ENCODE measurements at regions not wholly inside any gene's neighbourhood (a gene's known extent, or its start where the extent isn't known, plus 50 kb on each side); places are given as distances from the start of the nearest gene placed in this dataset.
"Not testable (repeated sequence)": the region's sequence is repeated elsewhere in the genome, so short reads cannot be mapped to it uniquely, and the experiment has no call there.

DNA sequence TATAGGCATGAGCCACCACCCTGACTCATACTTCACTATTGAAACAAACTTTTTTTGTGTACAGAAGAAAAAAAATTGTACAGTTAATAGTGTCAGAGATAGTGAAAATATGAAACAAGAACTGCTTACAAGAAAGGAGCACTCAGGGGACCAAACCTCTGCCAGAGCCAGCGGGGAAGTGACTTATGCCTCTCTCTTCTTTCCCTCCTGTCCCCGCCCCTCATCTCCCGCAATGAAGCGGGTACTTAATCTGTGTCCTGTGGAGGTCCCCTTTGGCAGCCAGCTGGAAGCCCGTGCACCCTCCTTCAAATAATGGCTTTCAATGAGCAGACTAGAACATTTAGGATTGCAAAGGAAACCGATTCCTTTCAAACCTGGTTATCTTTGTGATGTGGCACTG, 51.5 kb downstream of the PPIAL4A start:
- DNase-seq: peak in 1 of 5 experiments; percentile 5

DNA sequence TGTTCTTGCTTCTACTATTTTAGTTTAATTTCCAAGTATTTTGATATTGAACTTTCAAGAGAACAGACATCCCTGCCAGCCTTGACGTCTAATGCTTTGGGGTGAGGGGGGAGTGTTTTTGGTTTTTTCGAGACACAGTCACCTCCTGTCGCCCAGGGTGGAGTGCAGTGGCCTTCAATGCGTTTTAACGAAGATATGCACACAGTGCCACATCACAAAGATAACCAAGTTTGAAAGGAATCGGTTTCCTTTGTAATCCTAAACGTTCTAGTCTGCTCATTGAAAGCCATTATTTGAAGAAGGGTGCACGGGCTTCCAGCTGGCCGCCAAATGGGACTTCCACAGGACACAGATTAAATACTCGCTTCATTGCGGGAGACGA, 52.3 kb downstream of the PPIAL4A start:
- DNase-seq: peak in 3 of 5 experiments; percentile 1 to 38 (median 15)

DNA sequence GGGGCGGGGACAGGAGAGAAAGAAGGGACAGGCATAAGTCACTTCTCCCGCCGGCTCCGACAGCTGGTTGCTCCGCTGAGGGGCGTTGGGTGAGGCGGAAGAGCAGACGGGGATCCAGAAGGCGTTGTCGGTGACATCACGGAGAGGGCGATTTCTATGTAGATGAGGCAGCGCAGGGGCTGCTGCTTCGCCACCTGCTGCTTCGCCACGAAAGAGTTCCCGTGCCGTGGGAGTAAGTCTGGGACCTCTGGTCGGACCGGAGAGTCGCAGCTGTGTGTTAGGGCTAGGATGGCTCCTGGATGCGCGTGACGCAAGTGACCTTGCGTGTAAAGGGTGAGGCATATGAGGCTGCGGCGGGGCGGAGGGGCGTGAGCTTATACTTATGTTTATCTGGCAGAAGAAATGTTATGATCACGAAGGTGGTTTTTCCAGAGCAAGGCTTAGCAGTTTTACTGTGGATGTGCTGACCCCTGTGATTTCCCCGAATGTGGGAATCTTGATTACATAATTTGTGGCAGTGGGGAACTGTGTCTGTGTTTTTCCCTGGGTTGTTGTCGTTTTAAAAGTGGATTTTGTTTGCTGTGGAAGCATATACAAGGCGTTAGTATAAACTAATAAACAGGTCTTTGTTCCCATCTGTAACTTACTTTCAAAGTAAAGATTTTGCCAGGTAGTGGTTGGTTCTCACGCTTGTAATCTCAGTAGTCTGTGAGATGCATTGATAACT, 52.8 kb downstream of the PPIAL4A start:
- DNase-seq: peak; percentile 54 to 89 (median 74)

DNA sequence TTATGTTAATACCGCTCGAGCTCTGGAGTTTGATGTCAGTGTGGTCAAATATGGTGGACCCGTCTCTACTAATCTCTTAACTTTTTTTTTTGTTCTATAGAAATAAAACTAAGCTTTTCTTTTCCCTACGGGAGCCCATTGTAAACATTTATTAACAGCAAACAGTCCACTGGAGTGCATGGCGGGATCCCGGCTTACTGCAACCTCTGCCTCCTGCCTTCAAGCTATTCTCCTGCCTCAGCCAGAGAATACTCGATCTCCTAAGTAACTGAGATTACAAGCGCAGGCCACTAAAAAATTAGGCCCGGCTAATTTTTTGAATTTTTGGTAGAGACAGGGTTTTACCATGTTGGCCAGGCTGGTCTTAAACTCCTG, 53.4 kb downstream of the PPIAL4A start:
- not testable (repeated sequence) for DNase-seq

DNA sequence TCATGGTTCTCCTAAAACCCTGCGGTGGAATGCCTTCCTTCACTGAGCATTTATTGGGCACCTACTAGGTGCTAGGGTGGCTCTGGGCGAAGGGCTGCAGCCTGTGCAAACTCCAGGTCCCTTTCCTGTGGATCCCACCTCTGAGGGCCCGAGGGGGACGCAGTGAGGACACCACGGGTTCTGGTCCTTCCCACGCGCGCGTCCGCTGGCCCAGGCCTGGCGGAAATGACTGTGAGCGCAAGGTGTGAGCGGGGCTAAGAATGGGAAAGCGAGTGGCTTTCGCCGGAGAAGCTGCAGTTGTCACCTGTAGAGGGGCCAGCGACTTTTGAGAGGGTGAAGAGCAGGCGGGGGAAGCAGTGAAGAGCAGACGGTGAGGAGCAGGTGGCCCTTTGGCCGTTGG, 55.1 kb downstream of the PPIAL4A start:
- not testable (repeated sequence) for DNase-seq

DNA sequence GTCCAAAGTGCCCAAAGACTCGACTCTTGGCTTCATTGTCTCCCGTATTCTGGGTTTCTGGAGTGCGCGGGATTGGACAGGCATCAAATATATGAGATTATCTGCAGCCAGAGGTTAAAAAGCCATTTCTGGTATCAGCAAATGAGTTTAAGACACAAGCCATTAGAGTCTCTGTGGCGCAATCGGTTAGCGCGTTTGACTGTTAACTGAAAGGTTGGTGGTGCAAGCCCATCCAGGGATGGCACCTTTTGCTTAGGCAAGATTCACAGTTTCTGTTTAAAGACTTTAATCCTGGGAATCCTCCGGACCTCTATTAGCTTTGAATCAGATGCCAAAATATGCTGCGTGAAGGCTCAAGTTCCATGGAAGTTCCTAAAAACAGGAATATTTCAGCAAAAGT, 55.6 kb downstream of the PPIAL4A start:
- not testable (repeated sequence) for DNase-seq

DNA sequence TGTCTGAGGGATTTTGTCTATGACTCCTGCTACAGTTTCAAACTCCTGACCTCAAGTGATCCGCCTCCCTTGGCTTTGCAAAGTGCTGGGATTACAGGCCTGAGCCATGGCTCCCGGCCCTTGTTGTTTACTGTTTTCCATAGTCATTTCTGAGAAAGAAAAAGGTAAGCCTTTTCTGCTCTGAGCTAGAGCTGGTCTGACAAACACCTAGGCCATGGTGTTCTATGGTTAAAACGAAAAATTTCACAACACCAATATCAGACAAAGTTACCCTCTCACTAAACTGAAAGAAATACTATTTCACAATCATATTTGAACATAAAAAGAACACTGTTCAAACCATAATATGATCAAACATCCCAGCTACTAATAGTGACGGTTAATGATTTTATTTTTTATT, 57.5 kb downstream of the PPIAL4A start:
- DNase-seq: not testable (repeated sequence)

DNA sequence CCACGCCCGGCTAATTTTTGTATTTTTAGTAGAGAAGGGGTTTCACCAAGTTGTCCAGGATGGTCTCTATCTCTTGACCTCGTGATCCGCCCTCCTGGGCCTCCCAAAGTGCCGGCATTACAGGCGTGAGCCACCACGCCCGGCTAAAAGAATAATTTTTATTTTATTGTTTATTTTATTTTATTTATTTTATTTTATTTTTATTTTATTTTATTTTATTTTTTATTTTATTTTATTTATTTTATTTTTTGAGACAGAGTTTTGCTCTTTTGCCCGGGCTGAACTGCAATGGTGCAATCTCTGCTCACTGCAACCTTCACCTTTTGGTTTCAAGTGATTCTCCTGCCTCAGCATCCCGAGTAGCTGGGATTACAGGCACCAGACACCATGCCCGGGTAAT, 60.2 kb downstream of the PPIAL4A start:
- DNase-seq: not testable (repeated sequence)

DNA sequence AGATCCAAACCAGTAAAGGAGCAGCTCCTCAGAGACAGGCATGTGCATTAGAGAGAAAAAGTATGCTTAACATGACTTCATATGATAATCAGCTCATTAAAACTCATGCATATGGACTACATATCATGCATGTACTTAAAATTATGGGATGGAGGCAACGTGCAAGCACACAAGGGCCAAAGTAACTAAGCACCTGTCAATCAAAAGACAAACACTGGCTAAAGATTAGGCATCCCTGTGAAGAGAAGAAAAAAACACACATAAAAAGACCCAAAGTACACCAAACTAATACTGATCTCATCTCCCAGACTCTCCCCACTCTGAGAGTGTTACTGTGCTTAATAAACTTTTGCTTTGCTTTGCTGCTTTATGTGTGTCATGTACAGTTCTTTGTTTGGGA, 61.1 kb downstream of the PPIAL4A start:
- DNase-seq: not testable (repeated sequence)

DNA sequence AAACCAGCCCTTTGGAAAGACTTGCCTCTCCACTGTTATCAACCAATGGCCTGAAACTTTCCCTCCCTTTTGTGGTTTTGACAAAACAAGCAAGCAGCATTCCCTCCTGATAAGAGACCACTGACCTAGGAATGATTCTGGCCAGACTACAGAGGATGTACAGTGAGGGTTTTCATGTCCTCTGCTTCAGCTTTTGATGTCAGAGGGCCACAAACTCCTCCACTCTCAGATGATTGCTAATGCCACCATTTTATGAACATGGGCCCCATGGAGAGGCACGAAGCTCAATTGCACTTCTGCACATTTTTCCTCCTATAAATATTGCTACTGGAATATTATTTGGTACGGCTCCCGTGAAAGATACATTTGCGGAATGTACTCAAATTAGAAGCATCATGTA, 61.5 kb downstream of the PPIAL4A start:
- not testable (repeated sequence) for DNase-seq

DNA sequence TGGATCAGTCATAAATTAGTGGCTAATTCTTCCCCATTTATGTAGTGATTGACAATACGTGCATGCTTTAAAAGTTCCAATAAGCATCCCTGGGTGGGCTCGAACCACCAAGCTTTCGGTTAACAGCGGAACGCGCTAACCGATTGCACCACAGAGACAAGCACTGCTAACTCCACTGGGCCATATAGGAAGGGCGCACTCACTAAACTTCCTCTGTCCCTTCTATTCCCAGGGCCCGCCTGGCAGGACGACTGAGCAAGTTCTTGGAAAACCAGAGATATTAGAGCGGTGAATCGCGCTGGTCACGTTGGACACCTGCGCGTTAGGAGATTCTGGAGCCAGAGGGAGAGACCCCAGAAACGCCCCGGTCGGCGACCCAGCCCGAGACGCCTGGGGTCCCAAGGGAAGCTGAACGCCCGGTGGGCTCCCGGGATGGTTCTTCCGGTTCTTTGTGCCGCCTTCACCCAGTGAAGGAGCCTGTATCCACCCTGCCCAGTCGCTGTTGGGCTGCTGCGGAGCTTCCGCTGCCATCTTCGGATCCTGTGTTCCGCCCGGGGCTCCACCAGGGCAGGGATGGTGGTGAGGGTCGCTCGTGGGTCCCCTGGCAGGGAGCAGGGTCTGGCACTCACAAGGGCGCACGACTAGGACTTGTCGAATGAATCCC, 62.8 kb downstream of the PPIAL4A start:
- DNase-seq: not testable (repeated sequence)

DNA sequence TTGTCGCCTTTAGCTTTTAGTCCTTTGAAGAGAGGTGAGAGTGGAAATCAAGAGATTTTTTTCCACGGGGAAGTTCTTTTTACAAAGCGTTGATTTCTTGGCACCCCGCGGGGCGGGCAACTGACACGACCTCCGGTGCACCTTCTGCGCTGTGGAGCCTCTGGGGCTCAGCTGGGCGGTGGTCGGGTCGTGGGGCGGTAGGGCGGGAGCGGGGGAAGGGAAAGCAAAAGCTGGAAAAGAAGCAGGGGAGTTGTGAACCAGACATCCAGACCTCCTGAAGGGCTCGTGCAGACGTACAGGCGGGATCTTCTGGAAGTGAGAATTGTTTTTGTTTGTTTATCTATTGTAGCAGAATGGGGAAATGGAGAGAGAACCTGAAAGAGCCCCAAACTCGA, 63.3 kb downstream of the PPIAL4A start:
- not testable (repeated sequence) for DNase-seq

DNA sequence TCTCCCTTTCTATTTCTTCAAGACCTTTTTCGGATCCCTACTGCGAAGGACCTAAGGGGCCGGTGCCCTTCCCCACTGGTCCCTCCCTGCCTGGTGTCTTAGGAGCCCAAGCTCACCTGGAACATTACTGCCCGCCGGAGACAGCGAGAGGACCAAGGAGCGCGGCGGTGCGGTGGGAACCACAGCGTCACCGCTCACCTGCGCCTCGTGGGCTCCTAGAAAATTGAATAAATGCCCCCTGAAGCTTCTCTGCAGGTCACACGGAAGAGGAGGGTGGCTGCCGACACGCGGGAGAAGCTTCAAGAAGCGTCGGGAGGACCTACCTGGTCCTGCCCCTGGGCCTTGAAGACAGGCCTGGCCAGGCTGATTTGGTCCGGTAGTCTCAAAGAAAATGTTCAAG, 65.2 kb downstream of the PPIAL4A start:
- DNase-seq: no peak

DNA sequence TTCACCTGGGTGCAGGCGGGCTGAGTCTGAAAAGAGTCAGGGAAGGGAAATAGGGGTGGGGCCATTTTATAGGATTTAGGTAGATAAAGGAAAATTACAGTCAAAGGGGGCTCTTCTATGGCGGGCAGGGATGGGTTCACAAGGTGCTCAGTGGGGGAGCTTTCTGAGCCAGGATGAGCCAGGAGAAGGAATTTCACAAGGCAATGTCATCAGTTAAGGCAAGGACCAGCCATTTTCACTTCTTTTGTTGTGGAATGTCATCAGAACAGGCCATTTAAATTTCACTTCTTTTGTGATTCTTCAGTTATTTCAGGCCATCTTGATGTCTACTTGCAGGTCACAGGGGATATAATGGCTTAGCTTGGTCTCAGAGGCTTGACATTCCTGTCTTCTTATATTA, 66.4 kb downstream of the PPIAL4A start:
- DNase-seq: not testable (repeated sequence)

DNA sequence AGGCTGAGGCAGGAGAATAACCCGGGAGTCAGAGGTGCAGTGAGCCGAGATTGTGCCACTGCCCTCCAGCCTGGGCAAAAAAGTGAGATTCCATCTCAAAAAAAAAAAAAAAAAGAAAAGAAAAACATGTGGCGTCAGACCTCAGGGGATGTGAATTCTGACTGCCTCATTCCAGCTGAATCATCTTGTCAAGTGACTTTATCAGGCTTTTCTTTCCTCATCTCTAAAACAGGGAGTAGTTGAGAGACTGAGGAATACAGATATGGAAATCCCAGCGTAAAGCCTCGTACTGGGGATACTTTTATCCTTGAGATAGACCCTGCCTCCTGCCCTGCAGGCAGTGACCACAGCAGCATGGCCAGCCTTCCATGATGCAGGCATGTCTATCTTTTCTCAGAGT, 76.4 kb downstream of the PPIAL4A start:
- not testable (repeated sequence) for DNase-seq

DNA sequence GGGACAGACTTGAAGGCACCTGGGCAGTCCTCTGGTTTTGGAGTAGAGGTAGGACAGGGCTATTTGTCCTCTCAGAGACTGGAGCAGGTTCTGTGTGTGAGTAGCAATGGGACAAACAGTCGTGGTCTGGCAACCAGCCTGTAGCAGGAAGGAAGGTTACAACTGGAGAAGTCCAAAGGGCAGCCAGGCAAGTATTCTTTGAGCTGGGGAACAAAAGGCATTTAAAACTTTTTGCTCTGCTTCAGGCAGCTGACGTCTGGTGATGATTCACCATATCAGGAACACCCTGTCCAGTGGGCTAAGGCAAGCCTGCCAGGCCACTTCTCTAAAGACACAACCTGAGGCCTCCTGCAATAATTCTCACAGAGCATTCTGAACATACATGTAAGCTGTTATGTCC, 83.3 kb downstream of the PPIAL4A start:
- DNase-seq: not testable (repeated sequence)

DNA sequence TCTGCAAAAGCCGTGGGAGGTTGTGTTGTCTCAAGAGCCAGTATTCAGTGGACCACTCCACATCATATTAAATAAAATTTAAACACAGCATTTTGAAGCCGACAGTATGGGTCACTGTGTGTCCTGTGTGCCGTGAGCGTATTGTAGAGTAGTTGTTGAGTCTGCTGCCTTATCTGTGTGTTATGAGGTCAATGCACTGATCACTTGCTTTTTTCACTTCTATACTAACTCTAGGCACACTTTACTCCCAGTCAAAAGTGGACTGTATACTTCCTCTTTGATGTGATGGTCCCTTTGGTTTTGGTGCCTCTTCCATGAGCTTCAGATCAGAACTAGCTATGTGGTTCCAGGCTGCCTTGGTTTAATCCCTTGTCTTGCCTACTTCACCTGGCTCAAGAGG, 84.3 kb downstream of the PPIAL4A start:
- DNase-seq: not testable (repeated sequence)

DNA sequence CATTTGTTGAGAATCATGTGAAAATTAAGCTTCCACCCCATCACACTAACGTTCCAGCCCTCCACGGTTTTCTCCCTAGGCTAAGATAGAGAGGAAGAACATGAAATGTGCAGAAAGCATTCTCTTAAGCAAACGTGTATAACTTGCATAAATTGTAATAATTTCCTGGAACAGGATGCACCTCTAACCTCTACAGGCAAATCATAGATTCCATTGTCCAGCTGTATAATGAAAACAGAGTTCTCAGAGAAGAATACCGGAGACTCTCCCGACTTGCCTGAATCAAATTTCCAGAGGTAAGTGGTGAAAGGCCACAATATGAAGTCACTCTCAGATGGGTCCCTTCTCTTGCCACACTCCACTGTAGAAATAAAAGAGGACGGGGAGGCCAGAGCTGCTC, 87.7 kb downstream of the PPIAL4A start:
- not testable (repeated sequence) for DNase-seq

DNA sequence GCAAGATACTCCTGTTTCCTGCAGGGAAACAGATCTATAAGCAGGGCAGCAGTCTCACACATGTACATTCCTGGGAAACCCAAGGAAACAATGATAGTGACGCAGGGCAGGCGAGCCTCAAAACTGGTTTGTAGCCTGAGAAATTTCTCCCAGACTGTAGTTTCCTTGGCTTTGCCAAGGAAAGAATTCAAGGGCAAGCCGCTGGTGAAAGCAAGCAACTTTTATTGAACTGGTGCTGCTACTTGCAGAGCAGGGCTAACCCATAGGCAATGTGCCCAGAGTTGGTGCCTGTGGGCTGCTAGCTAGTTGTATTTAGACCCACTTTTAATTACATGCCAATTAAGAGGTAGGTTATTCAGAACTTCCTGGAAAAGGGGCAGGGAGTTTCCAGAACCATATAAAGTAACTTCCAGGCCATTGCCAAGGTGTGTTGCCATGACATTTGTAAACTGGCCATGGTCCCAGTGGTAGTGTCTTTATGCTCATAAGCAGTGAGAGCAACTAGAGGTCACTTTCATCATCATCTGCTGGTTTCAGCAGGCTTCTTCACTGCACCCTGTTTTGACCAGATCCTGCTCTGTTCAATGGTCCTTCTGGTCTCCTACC, 92.0 kb downstream of the PPIAL4A start:
- DNase-seq: not testable (repeated sequence)

DNA sequence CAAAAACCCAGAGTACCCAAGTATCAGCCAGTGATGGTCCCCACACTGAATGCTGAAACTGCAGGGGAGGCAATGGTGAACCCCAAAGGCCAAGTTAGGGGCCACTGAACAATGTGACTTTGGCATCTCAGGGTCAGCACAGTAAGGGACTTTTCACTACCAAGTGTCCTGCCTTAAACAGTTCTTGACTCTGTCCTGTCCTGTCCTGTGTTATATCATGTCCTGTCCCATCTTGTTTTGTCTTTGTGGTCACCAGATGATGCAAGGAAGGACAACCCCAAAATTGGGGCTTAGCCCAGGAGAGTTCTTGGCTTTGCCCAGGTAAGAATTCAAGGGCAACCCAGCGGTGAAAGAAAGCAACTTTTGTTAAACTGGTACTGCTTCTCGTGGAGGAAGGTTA, 105.0 kb downstream of the PPIAL4A start:
- not testable (repeated sequence) for DNase-seq

DNA sequence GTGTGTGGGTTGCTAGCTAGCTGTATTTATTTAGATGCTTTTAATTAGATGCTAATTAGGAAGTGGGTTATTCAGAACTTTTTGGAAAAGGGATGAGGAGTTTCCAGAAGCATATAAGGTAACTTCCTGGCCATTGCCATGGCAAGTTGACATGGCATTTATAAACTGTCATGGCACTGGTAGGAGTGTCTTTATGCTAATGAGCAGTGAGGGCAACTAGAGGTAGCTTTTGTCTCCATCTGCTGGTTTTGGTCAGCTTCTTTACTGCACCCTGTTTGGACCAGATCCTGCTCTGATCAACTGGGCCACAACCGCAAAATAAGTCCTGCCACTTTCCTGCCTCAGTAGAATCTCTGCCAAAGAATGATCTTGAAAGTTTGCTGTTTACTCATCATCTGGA, 105.5 kb downstream of the PPIAL4A start:
- DNase-seq: peak in 1 of 5 experiments; percentile 20

DNA sequence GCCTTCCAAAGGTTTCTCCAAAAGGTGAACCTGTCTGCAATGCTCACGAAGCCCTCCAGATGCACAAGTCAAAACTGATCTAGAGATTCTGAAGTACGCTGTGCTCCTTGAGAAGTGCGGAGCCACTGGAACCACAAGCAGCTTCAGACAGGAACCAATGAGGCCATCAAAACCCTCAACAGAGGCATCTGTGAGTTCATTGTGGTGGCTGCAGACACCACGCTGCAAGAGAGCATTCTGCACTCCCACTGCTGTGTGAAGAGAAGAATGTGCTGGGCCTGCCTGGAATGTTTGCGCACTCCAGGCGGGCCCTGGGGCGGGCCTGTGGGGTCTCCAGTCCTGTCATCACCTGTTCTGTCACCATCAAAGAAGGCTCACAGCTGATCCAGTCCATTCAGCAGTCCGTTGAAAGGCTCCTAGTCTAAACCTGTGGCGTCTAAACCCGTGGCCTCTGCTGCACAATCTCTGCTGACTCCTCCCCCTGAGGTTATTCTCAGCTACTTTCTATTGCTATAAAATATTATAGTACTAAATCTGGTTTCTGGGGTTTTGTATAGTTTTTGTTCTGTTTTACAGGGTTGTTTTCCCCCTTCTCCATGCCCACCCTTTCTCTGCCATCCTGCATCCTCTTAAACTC, 111.6 kb downstream of the PPIAL4A start:
- peak in 1 of 5 experiments; percentile 28 for DNase-seq

DNA sequence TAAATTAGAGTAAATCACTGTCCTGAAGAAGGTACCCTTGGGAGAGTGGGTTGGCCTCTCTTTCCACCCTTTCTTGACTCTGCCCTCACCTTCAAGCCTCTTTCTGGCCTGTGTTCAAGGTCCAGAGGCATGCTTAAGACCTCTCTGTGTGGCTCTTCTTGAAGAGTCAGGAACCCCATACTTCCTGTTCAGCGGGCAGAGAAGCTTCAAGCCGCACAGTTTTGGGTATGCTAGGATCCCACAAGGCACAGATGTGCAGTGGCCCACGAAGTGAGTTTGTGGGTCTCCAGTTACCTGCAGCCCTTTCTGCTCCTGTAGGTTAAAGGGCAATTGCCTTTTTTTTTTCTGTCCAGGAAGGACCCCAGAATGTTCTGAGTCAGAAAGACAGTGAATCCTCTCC, 113.7 kb downstream of the PPIAL4A start:
- DNase-seq: not testable (repeated sequence)

Data from T-helper 2 cell (primary cell).